HPDE6-E6E7 (cell line): ENCODE measurements at regions not wholly inside any gene's neighbourhood (a gene's known extent, or its start where the extent isn't known, plus 50 kb on each side); places are given as distances from the start of the nearest gene placed in this dataset.

Experiments
- DNase-seq: peaks from one replicate; pipeline ENCODE4 v3.0.0; 2011; ENCODE audit warnings: missing footprints; ENCODE audit errors: extremely low spot score

DNA sequence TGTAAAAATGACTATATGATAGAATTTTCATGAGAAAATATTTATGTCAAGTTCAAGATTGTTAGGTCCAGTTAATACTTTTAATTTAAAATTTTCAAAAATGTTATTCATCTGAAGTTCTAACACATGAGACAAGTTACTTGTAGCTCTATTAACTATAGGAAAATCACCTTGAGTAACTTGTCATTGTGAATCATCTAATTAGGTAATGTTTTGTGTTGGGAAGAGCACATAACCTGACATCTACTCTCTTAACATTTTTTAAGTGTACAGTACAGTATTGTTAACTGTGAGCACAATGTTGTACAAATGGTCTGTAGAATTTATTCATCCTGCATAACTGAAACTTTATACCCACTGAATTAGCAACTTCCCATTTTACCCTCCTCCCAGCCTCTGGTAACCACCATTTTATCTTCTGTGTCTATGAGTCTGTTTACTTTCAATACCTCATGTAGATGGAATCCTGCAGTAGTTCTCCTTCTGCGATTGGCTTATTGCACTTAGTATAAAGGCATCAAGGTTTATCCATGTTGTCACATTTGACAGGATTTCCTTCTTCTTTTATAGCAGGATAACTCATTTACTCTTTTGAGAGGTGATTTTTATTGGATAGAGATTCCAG is 54.6 kb downstream of the ARL4A start:
- no peak for DNase-seq

DNA sequence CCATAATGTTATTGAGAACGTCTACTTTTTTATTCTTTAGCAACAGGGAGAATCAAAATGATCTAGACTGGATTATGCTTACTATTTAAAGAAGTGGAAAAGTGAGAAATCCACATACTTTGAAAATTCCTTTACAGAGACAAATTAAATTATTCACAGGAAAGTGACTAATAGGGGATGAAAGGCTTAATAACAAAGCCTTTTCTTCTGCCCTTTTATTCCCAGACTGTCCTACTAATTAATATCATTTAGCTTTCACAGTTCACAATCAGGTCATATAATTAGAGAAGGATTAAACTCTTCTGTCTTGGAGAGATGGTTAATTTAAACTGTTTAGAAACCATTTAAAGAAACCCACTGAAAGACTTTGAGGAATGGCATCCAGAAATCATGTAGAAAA is 58.8 kb downstream of the ARL4A start:
- no peak for DNase-seq

DNA sequence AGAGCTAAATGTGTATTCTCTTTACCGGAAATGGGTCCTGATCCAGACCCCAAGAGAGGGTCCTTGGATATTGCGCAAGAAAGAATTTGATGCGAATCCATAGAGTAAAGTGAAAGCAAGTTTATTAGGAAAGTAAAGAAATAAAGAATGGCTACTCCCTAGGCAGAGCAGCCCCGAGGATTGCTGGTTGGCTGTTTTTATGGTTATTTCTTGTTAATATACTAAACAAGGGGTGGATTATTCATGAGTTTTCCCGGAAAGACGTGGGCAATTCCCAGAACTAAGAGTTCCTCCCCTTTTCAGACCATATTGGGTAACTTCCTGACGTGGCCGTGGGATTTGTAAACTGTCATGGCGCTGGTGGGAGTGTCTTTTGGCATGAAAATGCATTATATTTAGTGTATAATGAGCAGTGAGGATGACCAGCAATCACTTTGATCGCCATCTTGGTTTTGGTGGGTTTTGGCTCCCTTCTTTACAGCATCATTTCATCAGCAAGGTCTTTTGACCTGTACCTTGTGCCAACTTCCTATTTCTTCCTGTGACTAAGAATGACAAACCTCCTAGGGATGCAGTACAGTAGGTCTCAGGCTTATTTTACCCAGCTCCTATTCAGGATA is 60.4 kb downstream of the ARL4A start:
- no peak for DNase-seq

DNA sequence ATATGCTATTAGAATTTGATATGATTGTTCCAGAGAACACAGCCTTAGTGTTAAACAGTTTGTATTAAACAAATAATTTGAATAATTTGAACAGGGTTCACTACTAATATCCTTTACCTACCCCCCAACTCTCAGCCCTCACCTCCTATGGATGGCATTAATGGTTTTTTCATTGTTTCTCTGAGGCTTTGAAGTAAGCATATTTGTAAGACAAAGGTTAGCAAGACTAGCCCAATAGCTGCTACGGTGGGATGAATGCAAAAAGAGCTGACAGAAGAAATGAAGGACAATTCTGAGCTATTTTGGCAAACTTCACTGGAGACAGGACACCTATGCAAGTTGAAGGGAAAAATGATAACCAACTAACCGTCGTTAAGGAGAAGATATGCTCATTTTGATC is 61.6 kb downstream of the ARL4A start:
- DNase-seq = no peak

DNA sequence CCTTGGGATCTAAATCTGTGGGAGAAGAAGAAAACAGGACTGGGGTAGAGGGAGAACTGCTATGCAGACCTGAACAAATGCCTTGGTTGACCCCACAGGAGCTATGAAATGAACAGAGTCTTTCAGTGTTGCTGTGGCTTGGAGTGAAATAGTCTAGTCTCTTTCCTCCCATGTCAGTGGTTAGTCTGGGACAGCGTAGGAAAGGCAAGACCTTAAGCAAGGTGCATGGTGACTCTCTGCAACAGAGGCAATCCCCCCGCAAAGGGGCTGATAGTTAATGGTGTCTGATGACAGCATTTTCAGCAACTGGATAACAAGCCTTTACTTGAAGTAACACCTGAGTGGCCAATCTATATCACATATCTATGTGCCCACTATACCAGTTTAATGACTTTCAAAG is 62.3 kb downstream of the ARL4A start:
- no peak for DNase-seq

DNA sequence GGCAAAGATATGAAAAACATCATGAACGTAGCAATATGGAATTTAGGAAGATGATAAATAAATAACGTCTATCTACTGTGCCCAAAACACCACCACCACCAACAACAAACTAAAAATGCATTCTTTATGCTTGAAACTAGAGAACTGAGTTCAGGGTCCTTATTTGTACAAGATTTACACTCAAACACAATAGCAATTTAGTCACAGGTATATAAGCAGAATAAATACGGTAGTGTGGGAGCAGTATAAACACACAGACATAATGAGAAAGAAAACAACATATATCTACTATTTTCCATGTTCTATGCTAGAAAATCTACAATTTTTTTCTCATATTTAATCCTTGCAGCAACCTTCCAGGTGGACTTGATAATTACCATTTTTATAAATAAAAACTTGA is 64.3 kb downstream of the ARL4A start:
- no peak for DNase-seq

DNA sequence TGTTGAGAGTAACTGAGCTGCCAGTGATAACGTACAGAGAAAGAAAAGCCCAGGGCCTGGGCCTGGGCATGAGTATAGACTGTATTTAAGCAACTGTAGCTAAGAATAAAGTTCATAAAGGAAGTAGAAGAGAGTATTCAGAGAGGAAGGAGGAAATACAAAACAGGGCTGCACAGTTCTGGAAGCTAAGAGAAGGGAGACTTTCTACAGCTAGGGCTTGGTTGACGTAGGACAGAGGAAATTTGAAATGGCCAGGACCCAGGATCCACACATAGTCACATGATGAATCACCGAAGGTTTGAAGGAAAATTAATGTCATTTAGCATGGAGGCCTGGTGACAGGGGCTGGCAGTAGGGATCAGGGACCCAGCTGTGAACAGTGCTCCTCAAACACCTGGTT is 66.7 kb downstream of the ARL4A start:
- DNase-seq = no peak

DNA sequence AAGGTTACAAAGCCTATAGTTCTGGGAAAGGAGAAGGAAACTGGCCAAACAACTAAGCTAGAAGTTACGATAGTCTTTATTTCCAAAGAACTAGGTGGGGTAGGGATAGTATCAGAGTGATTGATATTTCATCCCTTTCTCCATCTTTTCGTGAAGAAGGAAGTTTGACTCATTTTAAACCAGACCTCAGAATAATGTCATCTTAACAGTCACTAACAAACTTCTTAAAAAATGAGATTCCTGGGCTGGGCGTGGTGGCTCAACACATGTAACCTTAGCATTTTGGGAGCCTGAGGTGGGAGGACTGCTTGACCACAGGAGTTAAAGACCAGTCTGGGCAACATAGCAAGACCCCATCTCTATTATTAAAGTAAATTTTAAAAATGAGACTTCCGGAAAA is 69.4 kb downstream of the ARL4A start:
- no peak for DNase-seq

DNA sequence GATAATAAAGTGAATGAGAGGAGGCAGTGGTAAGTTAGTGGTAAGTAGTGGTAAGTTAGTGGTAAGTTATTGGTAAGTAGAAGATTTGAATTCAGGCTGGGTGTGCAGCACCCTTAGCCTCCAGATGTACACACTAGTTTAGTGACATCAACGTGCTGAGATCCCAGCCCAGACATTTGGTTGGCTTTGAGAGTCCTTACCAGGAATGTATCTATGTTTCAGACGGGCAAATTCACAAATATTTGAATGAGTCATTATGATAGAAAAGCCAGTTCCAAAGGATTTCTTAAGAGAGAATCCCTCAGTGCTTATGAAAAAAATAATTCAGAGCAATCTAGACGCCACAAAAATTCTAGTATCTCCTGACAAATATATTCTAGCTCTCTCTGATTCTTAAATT is 70.0 kb downstream of the ARL4A start:
- no peak for DNase-seq

DNA sequence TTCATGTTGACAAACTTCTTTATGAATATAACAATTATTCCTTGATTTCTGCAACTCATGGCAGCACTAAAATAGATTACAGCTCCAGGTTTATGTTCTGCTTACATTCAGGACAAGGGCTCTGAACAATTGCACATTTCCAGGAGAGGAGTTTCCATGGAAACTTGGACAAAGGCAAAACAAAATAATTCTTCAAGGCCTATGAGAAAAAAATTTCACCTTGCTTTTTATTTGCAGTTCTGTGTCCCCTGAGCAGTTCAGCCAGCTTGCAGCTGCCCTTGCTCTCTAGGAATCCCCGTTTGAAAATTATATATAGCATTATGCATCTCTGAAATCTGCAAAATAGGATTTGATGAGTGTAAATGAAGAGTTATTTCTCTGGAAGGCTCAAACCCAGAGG is 71.7 kb downstream of the ARL4A start:
- no peak for DNase-seq

DNA sequence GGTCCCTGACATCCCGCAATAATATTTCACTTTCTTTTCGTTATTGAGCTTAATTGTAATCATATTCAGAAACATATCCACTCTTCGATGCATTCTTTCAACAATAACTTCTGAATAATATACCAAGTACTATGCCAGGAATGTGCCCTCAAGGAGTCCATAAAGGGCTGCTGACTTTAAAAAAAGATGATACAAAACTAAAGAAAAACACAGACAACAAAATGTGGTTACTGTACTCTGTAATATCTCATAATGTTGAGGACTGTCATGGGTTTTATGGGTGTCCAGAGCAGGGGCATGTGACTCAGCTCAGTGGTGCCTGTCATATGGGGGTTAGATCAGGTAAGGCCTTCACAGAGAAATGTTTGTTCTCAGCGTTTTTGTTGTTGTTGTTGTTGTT is 73.7 kb downstream of the ARL4A start:
- no peak for DNase-seq

DNA sequence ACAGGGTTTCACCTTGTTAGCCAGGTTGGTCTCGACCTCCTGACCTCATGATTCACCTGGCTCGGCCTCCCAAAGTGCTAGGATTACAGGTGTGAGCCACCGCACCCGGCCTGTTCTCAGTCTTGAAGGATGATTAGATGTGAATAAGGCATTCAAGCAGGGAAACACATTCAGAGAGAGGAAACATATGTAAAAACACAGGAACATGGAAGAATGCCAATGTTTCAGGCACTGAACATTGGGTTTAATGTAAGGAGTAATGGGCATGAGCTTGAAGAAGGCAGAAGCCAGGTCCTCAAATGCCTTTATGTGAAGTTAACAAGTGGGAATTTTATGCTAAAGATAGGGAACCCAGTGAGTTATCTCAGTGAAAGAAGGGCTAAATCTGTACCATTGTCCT is 74.3 kb downstream of the ARL4A start:
- no peak for DNase-seq

DNA sequence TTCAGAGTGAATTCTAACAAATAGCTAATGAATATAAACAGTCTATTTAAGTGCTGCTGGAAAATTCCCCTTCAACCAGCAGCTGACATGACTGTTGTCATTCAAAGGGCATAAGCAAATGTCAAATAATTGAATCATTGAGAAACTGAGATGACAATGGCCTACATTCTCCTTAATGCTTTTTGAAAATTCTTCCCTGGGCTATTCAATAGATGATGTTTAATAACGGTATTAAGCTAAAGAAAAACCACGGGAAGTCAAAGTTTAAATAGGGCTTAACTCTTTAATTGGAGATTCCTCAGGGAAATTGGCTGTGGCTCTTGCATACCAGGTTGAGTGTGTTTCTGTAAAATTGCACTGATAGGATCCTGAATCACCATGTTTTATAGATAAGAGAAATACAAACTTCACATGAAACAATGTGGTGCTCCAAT is 77.0 kb downstream of the ARL4A start:
- DNase-seq = no peak

DNA sequence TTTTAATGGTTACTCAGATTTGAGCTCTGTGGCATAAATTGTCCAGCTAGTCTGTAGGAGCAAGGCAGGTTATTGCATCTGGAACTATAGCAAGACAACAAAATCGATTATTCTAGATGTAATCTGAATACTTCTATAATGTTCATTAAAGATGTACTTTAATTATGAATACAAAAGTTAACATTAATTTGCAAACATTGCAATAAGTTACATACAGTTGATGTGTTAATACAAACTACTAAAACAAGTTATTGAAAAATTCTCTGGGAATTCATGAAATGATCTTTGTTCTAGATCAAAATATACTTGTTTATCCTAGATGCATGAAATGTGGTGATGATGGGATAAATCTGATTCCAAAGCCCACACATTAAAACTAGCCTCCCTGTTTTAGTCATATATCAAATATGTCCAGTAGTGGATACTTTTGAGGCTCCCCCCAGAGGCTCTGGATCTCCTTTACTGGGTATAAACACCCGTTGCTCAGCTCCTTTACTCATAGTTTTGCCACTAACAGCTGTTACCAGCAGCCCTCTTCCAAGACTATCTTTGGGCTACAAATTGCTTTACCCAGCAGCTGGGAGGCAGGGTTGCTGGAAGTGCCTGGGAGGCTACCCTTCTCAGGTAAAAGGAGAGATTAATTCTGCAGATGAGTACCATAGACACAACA is 78.1 kb downstream of the ARL4A start:
- DNase-seq = no peak

DNA sequence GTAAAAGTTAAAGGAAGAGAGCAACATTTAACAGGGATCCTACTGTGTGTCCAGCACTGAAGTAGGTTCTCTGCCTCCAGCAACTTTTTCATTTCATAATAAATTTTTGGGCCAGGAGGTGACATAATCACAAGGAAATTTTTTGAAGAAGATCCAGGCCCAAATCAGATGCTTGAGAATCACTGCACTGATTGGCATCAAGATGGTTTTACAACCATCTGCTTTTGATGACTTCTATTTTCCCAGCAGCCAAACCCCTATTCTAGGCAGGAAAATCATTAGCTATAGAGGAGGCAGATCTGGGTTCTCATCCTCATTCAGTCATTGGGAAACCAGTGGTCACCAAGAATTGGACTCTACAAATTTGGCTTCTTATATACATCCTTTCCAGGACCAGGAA is 79.0 kb downstream of the ARL4A start:
- no peak for DNase-seq

DNA sequence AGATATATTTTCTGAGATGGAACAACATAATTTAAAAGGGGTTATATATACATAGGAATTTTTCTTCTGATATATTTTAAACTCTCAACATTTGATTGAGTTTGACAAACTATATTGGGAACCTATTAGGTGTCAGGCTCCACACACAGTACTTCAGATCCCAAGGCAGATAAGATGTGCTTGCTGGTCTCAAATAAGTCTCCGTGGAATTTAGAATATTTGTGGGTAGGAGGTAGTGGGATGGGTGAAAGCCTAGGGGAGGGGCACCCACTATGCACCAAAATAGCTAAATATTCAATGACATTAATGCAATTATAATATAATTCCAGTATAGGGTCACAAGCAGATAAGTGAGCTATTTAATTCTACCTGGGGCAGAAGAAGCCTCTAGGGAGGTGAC is 81.5 kb downstream of the ARL4A start:
- DNase-seq = no peak

DNA sequence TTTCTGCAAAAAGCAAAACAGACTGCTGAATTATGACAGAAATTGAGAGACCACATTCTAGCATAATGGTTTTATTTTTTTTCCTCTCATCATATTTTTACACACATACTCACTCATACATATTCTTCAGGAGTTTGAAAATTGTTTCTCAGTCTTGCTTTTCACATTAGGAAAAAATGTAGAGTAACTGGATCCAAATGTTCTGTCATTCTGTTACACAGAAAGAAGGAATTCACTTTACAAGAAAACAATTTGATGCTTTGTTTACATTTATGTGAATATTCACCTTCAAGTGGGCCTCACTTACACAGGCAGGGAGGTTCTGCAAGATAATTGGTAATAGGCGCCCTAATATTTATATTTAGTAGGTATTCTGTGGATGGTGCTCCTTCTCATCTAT is 82.0 kb downstream of the ARL4A start:
- no peak for DNase-seq

DNA sequence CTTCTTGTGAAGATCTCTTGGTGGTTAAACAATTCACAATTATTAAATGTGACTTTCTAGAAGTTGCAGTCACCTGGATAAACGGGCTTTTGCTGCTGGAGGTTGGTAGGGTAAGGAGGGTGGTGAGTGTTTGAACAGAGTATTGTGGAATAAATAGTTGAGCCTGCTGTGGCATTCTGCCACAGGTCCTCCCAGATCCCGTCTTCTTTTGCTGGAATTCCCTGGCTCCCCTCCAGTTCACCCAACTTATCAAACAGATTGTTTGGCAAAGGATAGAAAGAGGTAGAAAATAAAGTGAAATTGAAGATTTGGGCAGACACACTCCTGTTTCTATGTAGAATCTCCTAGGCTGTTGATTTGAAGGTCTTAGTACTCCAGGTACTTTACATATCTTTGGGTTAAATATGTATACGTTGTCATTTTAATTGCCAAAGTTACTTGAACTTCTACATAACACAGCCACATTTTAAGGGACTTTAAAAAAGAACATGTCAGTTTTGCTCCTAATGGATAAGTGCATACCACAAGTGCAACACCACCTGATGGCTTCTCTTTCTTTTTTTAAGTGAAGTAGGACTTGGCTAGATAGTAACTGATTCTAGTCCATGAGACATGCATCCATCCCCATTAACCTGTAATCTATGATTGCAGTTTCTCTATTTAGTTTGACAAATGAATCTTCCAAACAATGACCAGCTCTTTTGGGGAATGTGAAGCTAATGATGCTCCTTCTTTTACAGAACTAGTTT is 83.0 kb downstream of the ARL4A start:
- DNase-seq = no peak

DNA sequence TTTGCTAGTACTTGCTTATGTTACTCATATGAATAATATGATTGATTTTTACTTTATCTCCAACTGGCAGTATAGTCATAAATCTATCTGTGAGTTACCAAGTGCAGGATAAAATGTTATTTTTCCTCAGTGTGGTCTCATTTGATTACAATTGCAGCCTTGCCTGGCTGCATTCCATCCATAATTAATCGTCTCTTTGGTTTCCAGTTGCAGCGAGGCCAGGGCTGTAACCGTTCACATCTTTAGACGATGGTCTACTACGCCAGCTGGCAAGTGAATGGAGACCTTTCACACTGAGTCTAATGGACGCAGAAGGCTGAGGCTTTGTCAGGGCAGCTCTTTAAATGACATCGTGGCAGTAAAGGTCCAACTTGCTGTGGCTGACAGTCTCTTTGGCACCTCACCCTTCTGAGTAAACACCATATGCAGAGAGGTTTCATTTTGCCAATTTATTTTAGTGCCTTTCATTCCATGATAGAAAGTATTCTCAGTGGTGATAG is 84.0 kb downstream of the ARL4A start:
- no peak for DNase-seq

DNA sequence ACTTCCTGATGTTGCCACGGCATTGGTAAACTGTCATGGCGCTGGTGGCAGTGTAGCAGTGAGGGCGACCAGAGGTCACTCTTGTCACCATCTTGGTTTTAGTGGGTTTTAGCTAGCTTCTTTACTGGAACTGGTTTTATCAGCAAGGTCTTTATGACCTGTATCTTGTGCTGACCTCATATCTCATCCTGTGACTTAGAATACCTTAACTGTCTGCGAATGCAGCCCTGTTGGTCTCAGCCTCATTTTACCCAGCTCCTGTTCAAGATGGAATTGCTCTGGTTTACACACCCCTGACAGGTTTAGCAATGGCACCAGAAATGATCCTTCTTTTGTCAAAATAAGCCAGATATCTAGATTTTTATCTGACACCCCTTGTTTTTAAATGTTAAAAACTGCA is 85.3 kb downstream of the ARL4A start:
- no peak for DNase-seq

DNA sequence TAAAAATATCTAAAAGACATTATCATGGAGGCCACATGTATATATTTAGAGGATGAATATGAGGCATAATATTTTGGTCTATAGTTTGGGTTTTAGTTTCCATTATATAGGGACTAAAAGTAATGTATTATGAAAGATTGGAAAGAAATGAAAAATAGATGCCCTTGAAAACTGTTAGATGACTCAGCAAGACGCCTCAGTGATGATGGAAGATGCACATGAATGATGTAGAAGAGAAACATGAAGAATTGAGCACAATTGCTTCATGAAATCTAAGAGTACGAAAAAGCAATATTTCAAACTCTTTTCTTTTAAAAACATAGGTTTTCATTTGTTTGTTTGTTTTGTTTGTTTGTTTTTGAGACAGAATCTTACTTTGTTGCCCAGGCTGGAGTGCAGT is 89.8 kb downstream of the ARL4A start:
- no peak for DNase-seq

DNA sequence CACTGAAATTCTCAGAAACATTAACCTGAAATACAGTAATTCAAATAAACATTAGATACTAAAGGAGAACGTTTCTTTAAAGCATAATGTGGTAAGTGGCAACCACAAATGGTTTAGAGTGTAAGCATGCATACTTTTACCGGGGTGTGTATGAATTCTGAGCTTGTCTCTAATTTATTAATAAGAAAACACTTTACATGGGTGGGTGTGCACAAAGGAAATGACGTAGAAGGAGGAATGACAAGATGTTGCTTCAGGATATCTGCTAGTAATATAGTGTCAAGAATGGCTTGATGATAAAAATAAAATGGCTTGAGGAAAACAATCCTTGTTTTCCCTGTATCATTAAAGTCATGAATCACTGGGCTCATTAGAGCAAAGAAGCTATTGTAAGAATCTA is 92.5 kb downstream of the ARL4A start:
- DNase-seq = no peak
